ENCODE measurements at regions not wholly inside any gene's neighbourhood (a gene's known extent, or its start where the extent isn't known, plus 50 kb on each side); places are given as distances from the start of the nearest gene placed in this dataset.

- no TSS peak for BruUV-seq (replicated peaks)
- H3K79me2 ChIP-seq (ENCODE audit: insufficient read depth, low read length), result no peaks in the 10 kb centered on the region
- no peak overlapping the region for H3K27ac ChIP-seq (ENCODE audit: low read depth, low read length)
- RAD21 ChIA-PET (ENCODE audit: low non-redundant PET in 1 of 2, low total read pairs in 2 of 2, uncharacterized antibody in 2 of 2, unreplicated experiment in 2 of 2), result no interaction called here
- no peaks in the 10 kb centered on the region for H3K9me2 ChIP-seq (ENCODE audit: insufficient read depth)
- no peak for TF ChIP-seq REST (IDR thresholded peaks at IDR 0.05; ENCODE audit: low read depth)
- no peak for TF ChIP-seq TCF7L2 (IDR thresholded peaks at IDR 0.05; ENCODE audit: borderline replicate concordance, extremely low read depth, insufficient read depth, insufficient read length)
- TF ChIP-seq POLR2AphosphoS5 (IDR thresholded peaks at IDR 0.05; ENCODE audit: low read depth, low read length), result no peak
- TF ChIP-seq RAD21 (IDR thresholded peaks at IDR 0.05; ENCODE audit: low read depth), result no peak
- TF ChIP-seq ZNF274 (IDR thresholded peaks at IDR 0.05; ENCODE audit: low read depth, low read length), result no peak
- TF ChIP-seq MAX (IDR thresholded peaks at IDR 0.05), result no peak
- TF ChIP-seq FOSL1 (IDR thresholded peaks at IDR 0.05; ENCODE audit: low read depth), result no peak
- TF ChIP-seq, protein P1, sequence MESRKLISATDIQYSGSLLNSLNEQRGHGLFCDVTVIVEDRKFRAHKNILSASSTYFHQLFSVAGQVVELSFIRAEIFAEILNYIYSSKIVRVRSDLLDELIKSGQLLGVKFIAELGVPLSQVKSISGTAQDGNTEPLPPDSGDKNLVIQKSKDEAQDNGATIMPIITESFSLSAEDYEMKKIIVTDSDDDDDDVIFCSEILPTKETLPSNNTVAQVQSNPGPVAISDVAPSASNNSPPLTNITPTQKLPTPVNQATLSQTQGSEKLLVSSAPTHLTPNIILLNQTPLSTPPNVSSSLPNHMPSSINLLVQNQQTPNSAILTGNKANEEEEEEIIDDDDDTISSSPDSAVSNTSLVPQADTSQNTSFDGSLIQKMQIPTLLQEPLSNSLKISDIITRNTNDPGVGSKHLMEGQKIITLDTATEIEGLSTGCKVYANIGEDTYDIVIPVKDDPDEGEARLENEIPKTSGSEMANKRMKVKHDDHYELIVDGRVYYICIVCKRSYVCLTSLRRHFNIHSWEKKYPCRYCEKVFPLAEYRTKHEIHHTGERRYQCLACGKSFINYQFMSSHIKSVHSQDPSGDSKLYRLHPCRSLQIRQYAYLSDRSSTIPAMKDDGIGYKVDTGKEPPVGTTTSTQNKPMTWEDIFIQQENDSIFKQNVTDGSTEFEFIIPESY (IDR thresholded peaks at IDR 0.05; ENCODE audit: extremely low read depth, insufficient replicate concordance, low read length), result no peak
- TF ChIP-seq YY1 (IDR thresholded peaks at IDR 0.05; ENCODE audit: extremely low read depth, insufficient replicate concordance, low read depth, low read length), result no peak
- TF ChIP-seq SP1 (IDR thresholded peaks at IDR 0.05; ENCODE audit: low read depth), result no peak
- TF ChIP-seq SRF (IDR thresholded peaks at IDR 0.05; ENCODE audit: low read depth), result no peak
- TF ChIP-seq, protein P2, sequence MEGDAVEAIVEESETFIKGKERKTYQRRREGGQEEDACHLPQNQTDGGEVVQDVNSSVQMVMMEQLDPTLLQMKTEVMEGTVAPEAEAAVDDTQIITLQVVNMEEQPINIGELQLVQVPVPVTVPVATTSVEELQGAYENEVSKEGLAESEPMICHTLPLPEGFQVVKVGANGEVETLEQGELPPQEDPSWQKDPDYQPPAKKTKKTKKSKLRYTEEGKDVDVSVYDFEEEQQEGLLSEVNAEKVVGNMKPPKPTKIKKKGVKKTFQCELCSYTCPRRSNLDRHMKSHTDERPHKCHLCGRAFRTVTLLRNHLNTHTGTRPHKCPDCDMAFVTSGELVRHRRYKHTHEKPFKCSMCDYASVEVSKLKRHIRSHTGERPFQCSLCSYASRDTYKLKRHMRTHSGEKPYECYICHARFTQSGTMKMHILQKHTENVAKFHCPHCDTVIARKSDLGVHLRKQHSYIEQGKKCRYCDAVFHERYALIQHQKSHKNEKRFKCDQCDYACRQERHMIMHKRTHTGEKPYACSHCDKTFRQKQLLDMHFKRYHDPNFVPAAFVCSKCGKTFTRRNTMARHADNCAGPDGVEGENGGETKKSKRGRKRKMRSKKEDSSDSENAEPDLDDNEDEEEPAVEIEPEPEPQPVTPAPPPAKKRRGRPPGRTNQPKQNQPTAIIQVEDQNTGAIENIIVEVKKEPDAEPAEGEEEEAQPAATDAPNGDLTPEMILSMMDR (IDR thresholded peaks at IDR 0.05 in 2 of 3, conservative IDR thresholded peaks at IDR 0.05 in 1 of 3; ENCODE audit: borderline replicate concordance in 1 of 3, insufficient read depth in 1 of 3, low read depth in 2 of 3, low read length in 2 of 3), result no peak
- TF ChIP-seq EZH2phosphoT487 (IDR thresholded peaks at IDR 0.05; ENCODE audit: borderline replicate concordance), result no peak
- TF ChIP-seq ZFX (IDR thresholded peaks at IDR 0.05), result no peak
- TF ChIP-seq JUND (IDR thresholded peaks at IDR 0.05), result no peak
- TF ChIP-seq ATF3 (IDR thresholded peaks at IDR 0.05), result no peak
- no peak for TF ChIP-seq POLR2A (IDR thresholded peaks at IDR 0.05; ENCODE audit: borderline replicate concordance, extremely low read depth, insufficient read depth, insufficient read length)
- TF ChIP-seq EGR1 (IDR thresholded peaks at IDR 0.05; ENCODE audit: low read depth), result no peak
- no peak for TF ChIP-seq CEBPB (IDR thresholded peaks at IDR 0.05; ENCODE audit: low read depth)
- H3K9me3 ChIP-seq (ENCODE audit: control insufficient read depth in 1 of 2, insufficient read depth in 1 of 2, low read depth in 1 of 2, low read length in 2 of 2), result no peaks in the 10 kb centered on the region
- H2AFZ ChIP-seq (ENCODE audit: low read depth, low read length, poor library complexity, severe bottlenecking), result no peak overlapping the region
- no peak for DNase-seq (ENCODE audit: low read depth, low spot score)
- H3K4me3 ChIP-seq (replicated peaks in 1 of 2; ENCODE audit: low read depth in 1 of 2, low read length in 2 of 2), result no peak overlapping the region
- POLR2A ChIA-PET, result no interaction called here
- no peak for ATAC-seq
- H4K20me1 ChIP-seq (ENCODE audit: insufficient read depth), result no peaks in the 10 kb centered on the region
- no peaks in the 10 kb centered on the region for H3K36me3 ChIP-seq (ENCODE audit: control insufficient read depth in 1 of 2, insufficient read depth in 2 of 2, low read length in 2 of 2)
- H3K9ac ChIP-seq (ENCODE audit: low read length), result no peak overlapping the region
- intact Hi-C loops (cut with micrococcal nuclease), result no loop called here
- H3K4me2 ChIP-seq (ENCODE audit: low read length), result no peak overlapping the region
- H3K4me1 ChIP-seq (ENCODE audit: control insufficient read depth in 1 of 2, insufficient read depth in 2 of 2, low read length in 2 of 2), result no peaks in the 10 kb centered on the region
- CTCF ChIA-PET, result no interaction called here
- no peaks in the 10 kb centered on the region for H3K27me3 ChIP-seq (ENCODE audit: insufficient read depth, low read length)
Observed at GRCh38 chr7:24130631-24131030, 153.4 kb upstream of the NPY start.
